ENCODE measurements at regions not wholly inside any gene's neighbourhood (a gene's known extent, or its start where the extent isn't known, plus 50 kb on each side); places are given as distances from the start of the nearest gene placed in this dataset.

DNA sequence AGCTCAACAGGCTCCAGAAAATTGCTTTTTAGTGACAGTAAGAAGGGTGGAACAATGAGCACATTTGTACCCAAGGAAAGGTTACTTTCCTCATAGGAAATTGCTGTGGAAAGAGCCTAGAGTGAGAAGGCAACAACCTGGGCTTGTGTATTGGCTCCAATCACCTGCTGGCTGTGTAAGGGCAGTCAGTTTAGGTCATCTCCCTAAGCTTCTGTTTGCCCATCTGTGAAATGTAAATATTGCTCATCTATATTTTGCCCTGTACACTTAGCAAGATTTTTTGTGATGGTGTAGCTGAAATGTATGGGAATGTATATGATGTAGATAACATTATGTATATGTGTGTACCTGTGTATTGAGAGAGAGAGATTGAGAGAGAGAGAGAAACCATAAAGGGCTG lies 225.2 kb upstream of the MPHOSPH6 start (continued):
- TF ChIP-seq HDAC6 (IDR thresholded peaks at IDR 0.05; ENCODE audit: low read depth, low read length) (no peak), POLR2A (IDR thresholded peaks at IDR 0.05; ENCODE audit: control extremely low read depth in 1 of 2, low read depth in 2 of 2, low read length in 2 of 2) (no peak), TAF7 (optimal IDR thresholded peaks at IDR 0.05; ENCODE audit: borderline replicate concordance, low read depth, low read length) (no peak)

Data from H1 (cell line).